Stimulated activated CD8-positive, alpha-beta memory T cell treated with anti-CD3 and anti-CD28 coated beads, Interleukin-4, amount 100 ng/mL, for 1 hour (primary cell): ENCODE measurements at regions not wholly inside any gene's neighbourhood (a gene's known extent, or its start where the extent isn't known, plus 50 kb on each side); places are given as distances from the start of the nearest gene placed in this dataset.
"Not testable (repeated sequence)": the region's sequence is repeated elsewhere in the genome, so short reads cannot be mapped to it uniquely, and the experiment has no call there.

ENCODE experiments used
- DNase-seq, 2 donors: peaks; one replicate each; pipeline ENCODE4 v3.0.0-alpha.2; 2020; ENCODE audit warnings: low read depth in 2 of 2, low spot score in 1 of 2

DNA sequence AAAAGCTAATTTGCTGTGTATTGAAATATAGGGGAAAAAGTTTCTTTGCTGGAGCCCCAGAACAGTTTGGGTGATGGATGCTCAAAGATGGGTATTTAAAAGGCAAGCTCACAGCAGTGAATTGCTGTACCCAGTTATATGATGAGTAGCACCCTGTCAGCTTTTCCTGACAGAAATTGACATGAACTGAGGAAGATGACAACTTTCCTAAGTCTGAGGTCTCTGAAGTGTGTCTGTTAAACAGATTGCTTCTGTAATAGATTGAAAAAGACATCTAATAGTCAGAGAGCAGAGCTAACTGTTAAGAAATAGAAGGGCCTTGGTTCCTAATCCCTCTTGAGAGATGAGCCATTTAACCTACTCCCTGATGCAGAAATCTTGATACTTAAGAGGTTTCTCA is 1278.0 kb upstream of the ALCAM start:
- no peak for DNase-seq

DNA sequence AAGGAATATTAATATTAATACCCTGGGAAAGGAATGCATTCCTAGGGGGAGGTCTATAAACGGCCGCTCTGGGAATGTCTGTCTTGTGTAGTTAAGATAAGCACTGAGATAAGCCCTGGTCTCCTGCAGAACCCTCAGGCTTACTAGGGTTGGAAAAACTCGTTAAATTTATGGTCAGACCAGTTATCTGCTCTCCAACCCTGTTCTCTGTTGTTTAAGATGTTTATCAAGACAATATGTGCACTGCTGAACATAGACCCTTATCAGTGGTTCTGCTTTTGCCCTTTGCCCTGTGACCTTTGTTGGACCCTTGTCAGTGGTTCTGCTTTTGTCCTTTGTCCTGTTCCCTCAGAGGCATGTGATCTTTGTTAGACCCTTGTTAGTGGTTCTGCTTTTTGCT is 1276.7 kb upstream of the ALCAM start:
- not testable (repeated sequence) for DNase-seq

GRCh38 chr3:104101736-104102135 is 1265.0 kb upstream of the ALCAM start:
- DNase-seq, result no peak

DNA sequence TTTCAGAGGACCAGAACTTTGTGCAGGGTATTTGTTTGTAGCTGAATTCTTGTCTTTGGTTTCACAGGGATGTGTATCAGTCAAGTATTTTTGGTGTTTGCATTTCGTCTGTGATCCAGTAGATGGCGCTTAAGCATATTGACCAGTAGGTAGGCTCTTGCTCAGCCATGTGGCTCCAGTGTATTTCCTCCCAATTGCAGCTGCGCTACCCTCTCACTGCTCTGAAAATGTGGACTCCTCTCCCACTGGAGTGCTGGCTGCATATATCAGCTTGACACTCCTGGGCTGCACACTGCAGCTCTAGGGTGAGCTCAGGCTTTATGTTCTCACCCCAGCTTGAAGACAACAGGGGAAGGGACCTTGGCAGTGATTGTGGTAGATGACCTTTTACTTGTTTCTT is 1264.3 kb upstream of the ALCAM start:
- no peak for DNase-seq

DNA sequence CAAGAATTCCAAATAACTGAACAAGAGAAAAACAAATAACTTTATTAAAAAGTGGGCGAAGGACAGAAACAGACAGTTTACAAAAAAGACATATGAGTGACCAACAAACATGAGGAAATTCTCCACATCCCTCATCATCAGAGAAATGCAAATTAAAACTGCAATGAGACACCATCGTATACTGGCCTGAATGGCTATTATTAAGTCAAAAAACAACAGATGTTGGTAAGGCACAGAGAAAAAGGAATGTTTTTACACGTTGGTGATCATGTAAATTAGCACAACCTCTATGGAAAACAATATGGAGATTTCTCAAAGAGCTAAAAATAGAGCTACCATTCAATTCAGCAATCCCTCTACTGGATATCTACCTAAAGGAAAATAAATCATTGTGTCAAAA is 1260.4 kb upstream of the ALCAM start:
- DNase-seq, result no peak

DNA sequence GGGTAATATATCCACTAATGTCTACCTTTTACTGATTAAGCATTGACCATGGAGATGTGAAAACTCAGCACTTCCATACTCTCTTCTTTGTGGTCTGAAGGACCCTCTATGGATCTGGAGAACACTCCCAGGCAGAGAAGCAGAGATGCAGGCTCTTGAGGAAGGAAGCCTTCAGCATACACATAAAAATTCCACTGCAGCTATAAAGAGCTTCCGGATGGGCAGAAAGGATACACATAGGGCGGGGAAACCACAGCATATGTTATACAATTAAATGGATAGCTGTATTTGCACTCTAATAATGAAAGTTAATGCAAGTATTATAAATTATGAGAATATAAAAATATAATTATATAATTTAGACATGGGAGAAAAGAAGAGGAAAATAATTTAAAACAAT is 1258.2 kb upstream of the ALCAM start:
- no peak for DNase-seq

GRCh38 chr3:104126463-104126862 is 1240.2 kb upstream of the ALCAM start:
- DNase-seq, result no peak

DNA sequence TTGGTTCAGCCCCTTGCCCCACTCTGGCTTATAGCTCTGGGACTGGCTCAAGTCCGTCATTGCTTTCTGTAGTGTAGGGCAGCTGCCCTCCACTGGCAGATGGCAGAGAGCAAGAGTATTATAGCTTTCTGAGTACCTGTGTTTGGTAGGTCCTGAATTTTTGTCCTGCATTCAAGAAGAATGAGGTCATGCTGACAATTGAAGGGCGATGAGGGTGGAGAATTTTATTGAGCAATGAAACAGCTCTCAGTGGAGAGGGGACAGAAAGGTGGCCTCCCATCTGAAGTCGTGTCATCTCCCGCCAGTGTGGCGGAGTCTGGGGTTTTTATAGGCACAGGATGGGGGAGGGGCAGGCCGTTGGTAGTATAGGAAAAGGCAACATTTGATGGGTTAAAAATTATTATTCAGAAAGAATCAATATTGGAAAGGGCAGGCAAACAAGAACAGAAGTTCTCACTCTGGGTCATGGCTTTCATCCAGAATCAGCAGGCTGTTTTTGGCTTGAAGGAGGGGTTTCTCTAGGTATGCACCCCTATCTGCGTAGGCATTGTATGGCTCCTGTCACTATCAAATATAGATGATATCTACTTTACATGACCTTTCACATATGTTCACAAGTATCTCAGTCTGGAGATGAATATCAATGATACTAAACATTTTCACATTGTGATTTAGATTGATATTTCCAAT is 1239.7 kb upstream of the ALCAM start:
- no peak for DNase-seq

DNA sequence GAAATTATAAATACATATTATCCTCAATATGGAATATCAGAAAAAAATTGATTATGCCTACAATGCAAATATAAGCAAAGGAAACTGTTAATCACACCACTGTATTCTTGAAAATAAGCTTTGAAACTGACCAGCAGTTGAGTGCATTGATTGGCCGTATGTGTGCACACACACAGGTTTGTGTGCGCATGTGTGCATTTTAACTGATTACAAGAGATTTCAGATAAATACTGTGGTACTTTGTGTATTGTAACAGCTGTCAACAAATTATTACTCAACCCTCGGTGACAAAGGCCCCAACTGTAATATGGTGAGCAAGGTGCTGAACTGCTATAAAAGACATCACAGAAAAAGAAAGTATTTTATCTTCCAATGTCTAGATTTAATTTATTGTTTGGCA is 1238.9 kb upstream of the ALCAM start:
- DNase-seq, result no peak

DNA sequence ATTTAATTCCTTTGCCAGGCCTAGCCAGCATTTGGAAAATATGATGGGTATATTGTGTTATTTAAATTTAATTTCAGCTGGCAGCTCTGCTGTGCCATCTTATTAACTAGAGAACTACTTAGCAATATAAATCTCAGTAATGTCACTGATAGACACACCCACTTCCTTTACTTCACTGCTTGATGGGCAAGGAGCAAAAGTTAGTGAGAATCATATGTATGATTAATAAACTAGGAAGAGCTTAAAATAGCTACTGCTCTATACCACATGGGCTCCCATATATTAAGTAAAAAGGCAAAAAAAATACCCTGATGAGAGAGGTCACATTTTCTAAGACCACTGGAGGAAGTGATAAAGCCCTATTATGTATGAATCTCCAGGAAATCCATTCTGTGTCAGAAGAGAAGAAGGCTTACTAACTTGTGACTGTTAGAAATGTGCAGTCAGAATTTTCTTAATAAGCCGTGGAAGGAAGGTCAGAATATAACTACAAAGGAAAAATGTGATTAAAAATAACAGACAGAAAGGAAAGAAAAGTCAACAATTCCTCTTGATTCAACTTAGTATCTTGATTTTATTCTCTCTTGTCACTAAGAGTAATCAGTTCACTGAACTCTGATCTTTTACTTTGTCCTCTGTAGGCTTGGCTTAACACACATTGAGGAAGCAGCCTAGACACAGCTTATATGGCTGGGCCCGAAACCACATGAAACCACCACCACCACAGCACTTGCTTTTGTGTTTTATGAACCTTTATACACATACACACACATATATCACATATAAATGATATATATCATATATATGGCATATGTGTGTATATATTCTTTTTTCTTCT is 1233.9 kb upstream of the ALCAM start:
- no peak for DNase-seq

GRCh38 chr3:104133630-104134029 is 1233.1 kb upstream of the ALCAM start:
- DNase-seq, result no peak

GRCh38 chr3:104137116-104137515 is 1229.6 kb upstream of the ALCAM start:
- DNase-seq, result no peak

GRCh38 chr3:104145164-104145563 is 1221.5 kb upstream of the ALCAM start:
- DNase-seq, result no peak

DNA sequence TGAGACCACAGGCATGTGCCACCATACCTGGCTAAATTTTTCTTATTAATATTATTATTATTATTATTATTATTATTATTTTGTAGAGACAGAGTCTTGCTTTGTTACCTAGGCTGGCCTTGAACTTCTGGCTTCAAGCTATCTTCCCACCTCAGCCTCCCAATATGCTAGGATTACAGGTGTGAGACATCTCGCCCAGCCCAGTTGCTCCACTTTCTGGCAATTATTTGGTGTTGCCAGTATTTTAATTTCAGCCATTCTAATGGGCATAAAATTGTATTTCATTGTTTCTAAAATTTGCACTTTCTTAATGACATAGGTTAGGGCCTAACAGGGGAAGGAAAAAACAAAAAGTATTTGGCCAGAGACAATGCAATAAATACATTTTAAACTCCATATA is 1217.6 kb upstream of the ALCAM start:
- DNase-seq, result no peak

DNA sequence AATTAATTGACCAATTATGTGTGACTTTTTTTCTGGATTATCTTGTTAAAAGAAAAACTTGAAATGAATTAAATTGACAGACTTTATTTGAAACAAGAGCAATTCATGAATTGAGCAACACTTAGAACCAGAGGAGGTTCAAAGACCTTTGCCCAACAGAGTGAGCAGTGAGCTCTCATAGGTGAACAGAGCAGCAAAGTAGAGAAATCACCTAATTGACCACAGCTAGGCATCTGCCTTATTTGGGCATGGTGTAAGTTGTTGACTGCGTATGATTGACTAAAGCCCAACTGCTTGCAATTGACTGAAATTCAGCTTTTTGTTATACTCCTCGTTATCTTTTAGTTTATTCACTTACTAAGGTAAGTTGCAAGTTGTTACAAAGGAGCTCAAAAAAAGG is 1216.0 kb upstream of the ALCAM start:
- DNase-seq, result no peak

DNA sequence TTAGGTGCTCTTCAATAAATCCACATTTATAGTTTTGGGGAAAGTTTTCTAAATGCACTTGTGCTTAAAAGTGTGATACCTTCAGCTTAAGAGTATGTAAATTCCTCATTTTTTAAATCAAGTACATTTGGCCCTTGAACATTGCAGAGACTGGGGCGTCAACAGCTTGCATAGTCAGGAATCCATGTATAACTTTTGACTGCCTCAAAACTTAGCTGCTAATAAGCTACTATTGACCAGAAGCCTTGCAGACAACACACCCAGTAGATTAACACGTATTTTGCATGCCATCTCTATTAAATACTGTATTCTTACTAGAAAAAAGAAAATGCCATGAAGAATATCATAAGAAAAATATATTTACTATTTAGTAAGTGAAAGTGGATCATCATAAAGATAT is 1211.8 kb upstream of the ALCAM start:
- no peak for DNase-seq

- no peak for DNase-seq
These were observed 1200.8 kb upstream of the ALCAM start for GRCh38 chr3:104165866-104166265.

DNA sequence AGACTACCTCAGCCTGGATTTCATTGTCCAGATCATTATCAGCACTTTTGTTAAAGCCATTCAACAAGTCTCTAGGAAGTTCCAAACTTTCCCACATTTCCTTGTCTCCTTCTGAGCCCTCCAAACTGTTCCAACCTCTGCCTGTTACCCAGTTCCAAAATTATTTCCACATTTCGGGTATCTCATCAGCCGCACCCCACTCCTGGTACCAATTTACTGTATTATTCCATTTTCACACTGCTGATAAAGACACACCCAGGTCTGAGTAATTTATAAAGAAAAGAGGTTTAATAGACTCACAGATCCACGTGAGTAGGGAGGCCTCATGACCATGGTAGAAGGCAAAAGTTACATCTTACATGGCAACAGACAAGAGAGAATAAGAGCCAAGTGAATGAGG is 1198.3 kb upstream of the ALCAM start:
- no peak for DNase-seq

DNA sequence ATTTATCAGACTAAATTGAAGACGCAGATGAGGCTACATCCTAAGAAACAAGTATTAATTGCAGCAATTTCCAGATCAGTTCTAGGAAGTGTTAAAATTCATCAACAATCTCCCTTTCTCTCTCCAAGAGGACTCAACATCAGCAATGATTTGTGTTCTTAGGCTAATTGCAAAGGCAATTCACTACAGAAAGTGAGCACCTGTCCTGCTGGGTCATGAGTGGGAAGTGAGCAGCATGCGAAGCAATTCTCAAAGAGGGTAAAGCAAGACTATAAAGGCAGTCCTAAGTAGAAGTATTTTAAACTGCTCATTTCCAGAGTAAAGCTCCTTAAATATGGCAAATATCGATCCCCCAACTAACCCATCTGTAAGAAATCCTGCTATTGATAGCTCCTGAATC is 1191.0 kb upstream of the ALCAM start:
- DNase-seq, result no peak

DNA sequence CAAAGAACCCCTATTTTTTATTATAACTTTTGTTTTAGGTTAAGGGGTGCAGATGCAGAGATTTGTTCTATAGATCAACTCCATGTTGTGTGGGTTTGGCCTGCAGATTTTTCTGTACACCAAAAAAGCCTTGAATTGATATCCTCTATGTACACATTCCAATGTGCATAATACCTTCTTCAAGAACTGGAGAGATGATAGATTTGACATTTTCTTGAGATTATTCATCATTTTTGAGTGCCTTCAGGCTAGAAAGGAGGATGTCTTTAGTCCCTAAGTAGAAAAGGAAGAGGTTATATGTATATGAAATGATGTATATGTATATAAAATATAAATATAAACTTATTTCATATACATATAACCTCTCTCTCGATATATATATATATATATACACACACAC is 1190.0 kb upstream of the ALCAM start:
- DNase-seq, result no peak

- DNase-seq, result no peak
These were observed 1188.0 kb upstream of the ALCAM start for GRCh38 chr3:104178680-104179079.

DNA sequence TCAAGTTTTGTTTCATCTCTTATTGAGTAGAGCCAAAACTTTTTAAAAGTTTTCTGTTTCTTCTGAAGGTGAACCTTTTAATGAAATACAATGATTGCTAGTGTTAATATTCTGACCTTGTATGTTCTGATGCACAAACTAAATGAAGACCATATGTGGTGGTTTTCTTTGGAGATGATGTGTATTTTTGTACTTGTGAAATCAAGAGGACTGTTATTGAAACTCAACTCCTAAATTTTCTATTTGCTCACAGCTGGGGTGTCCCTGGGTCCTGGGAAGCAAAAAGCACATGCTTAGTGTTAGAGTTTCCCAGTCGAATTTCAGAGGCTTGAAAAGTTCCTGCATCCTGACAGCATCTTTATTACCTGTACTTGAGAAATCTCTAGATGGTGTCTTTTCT is 1185.8 kb upstream of the ALCAM start:
- DNase-seq, result no peak

DNA sequence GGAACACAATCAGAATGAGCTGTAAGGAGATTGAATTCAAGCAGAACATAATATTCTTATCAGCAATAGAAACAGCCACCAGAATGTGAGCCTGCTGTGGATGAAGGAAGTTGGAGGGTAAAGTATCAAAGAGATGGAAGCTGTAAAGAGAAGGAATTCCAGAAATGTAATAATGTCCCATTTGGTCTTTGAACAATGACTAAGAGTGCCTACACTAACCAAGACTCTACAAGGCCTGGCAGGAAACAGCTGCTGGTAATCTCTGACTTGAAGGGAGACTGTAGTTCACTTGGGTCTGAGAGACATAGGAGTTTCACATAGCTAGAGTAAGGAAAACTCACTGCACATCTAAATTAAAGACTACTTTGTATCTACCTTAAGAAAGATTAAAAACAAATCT is 1176.0 kb upstream of the ALCAM start:
- DNase-seq, result no peak
